ENCODE measurements at regions not wholly inside any gene's neighbourhood (a gene's known extent, or its start where the extent isn't known, plus 50 kb on each side); places are given as distances from the start of the nearest gene placed in this dataset.

- TF ChIP-seq, protein P1, sequence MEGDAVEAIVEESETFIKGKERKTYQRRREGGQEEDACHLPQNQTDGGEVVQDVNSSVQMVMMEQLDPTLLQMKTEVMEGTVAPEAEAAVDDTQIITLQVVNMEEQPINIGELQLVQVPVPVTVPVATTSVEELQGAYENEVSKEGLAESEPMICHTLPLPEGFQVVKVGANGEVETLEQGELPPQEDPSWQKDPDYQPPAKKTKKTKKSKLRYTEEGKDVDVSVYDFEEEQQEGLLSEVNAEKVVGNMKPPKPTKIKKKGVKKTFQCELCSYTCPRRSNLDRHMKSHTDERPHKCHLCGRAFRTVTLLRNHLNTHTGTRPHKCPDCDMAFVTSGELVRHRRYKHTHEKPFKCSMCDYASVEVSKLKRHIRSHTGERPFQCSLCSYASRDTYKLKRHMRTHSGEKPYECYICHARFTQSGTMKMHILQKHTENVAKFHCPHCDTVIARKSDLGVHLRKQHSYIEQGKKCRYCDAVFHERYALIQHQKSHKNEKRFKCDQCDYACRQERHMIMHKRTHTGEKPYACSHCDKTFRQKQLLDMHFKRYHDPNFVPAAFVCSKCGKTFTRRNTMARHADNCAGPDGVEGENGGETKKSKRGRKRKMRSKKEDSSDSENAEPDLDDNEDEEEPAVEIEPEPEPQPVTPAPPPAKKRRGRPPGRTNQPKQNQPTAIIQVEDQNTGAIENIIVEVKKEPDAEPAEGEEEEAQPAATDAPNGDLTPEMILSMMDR (IDR thresholded peaks at IDR 0.05) = no peak
- TF ChIP-seq POLR2A (IDR thresholded peaks at IDR 0.05) (no peak), POLR2AphosphoS5 (IDR thresholded peaks at IDR 0.05) (no peak), EP300 (IDR thresholded peaks at IDR 0.05; ENCODE audit: low read depth) (no peak)
Measured at GRCh38 chr18:77973745-77974144, 724.1 kb downstream of the GALR1 start.
